PC-3 (cell line): ENCODE measurements at regions not wholly inside any gene's neighbourhood (a gene's known extent, or its start where the extent isn't known, plus 50 kb on each side); places are given as distances from the start of the nearest gene placed in this dataset.
"Not testable (repeated sequence)": the region's sequence is repeated elsewhere in the genome, so short reads cannot be mapped to it uniquely, and the experiment has no call there.

Experiments
- ATAC-seq: fragments of 200-7000 bp; cut with Tn5 transposase; 2 replicates; pipeline ENCODE4 v1.9.1; 2020; ENCODE audit warnings: mild to moderate bottlenecking, moderate library complexity
- BruUV-seq: library from RNA; stranded (reverse); fragments of 400-500 nt; replicated peaks from 2 replicates; lab custom pipeline; 2021; lab: Mats Ljungman, UMichigan
- CTCF ChIA-PET: fragments of 300-600 bp; sonication (Branson Sonifier 250); formaldehyde crosslinking; loops from one replicate; lab custom pipeline; 2022; ENCODE audit warnings: antibody characterized with exemption; lab: Charles Lee
- POLR2A ChIA-PET: fragments of 300-600 bp; sonication (Branson Sonifier 250); formaldehyde crosslinking; loops from one replicate; lab custom pipeline; 2022; ENCODE audit warnings: antibody characterized with exemption; ENCODE audit not compliant: unreplicated experiment; lab: Charles Lee
- DNase-seq: peaks from one replicate; pipeline ENCODE4 v3.0.0-alpha.2; 2015
- H2AFZ ChIP-seq: fragments of 300-600 bp; sonication (generic); 2 replicates; pipeline ENCODE4 v1.6.0; 2016; ENCODE audit warnings: antibody characterized with exemption, low read length
- H3F3A ChIP-seq: fragments of 300-600 bp; sonication (generic); one replicate; pipeline ENCODE4 v1.6.0; 2017; ENCODE audit warnings: antibody characterized with exemption, low read length, control low read depth, mild to moderate bottlenecking; ENCODE audit not compliant: unreplicated experiment
- H3K27ac ChIP-seq: fragments of 300-600 bp; sonication (generic); 2 replicates; pipeline ENCODE4 v1.5.1; 2016; ENCODE audit warnings: mild to moderate bottlenecking, low read length
- H3K27me3 ChIP-seq: fragments of 300-600 bp; sonication (generic); 2 replicates; pipeline ENCODE4 v1.6.1; 2016; ENCODE audit warnings: low read length, mixed read lengths
- H3K36me3 ChIP-seq: fragments of 300-600 bp; sonication (generic); 2 replicates; pipeline ENCODE4 v1.6.1; 2016; ENCODE audit warnings: low read depth, mixed run types, low read length, mixed read lengths
- H3K4me1 ChIP-seq: fragments of 300-600 bp; sonication (generic); 2 replicates; pipeline ENCODE4 v1.5.1; 2016; ENCODE audit warnings: low read length; ENCODE audit not compliant: insufficient read depth
- H3K4me2 ChIP-seq: fragments of 300-600 bp; sonication (generic); 2 replicates; pipeline ENCODE4 v1.6.0; 2016; ENCODE audit warnings: low read length
- H3K4me3 ChIP-seq: fragments of 300-600 bp; sonication (generic); 2 replicates; pipeline ENCODE4 v1.5.1; 2016; ENCODE audit warnings: mild to moderate bottlenecking, low read length, mixed read lengths
- H3K79me2 ChIP-seq: fragments of 300-600 bp; sonication (generic); 2 replicates; pipeline ENCODE4 v1.6.1; 2017; ENCODE audit warnings: low read length, mixed read lengths
- H3K9ac ChIP-seq: fragments of 300-600 bp; sonication (generic); 2 replicates; pipeline ENCODE4 v1.6.0; 2016; ENCODE audit warnings: mild to moderate bottlenecking, low read length
- H3K9me2 ChIP-seq: fragments of 300-600 bp; sonication (generic); replicated peaks from 2 replicates; pipeline ENCODE4 v1.6.1; 2016; ENCODE audit warnings: mixed run types, low read length, mixed read lengths
- H3K9me3 ChIP-seq: fragments of 300-600 bp; sonication (generic); 2 replicates; pipeline ENCODE4 v1.6.1; 2016; ENCODE audit warnings: low read length, mixed read lengths
- H4K20me1 ChIP-seq: fragments of 300-600 bp; sonication (generic); 2 replicates; pipeline ENCODE4 v1.6.1; 2016; ENCODE audit warnings: low read length, mixed read lengths
- EZH2 ChIP-seq: fragments of 300-600 bp; sonication (generic); IDR thresholded peaks from one replicate; pipeline ENCODE4 v1.6.1; 2017; ENCODE audit warnings: antibody characterized with exemption, mild to moderate bottlenecking, low read length; ENCODE audit not compliant: unreplicated experiment
- EZH2phosphoT487 ChIP-seq: fragments of 300-600 bp; sonication (generic); IDR thresholded peaks from 2 replicates; pipeline ENCODE4 v1.6.1; 2018; ENCODE audit warnings: mild to moderate bottlenecking, antibody characterized with exemption, low read length, borderline replicate concordance
- intact Hi-C: fragments of 100-400 bp; cut with micrococcal nuclease; formaldehyde crosslinking; loops from 2 replicates; pipeline ENCODE4 v1.9.0; 2023
- TF ChIP-seq, protein P1 (sequence below): fragments of 300-600 bp; sonication (generic); conservative IDR thresholded peaks from 2 replicates; pipeline ENCODE4 v1.5.1; 2017; ENCODE audit warnings: antibody characterized with exemption, low read depth, mild to moderate bottlenecking, low read length

DNA sequence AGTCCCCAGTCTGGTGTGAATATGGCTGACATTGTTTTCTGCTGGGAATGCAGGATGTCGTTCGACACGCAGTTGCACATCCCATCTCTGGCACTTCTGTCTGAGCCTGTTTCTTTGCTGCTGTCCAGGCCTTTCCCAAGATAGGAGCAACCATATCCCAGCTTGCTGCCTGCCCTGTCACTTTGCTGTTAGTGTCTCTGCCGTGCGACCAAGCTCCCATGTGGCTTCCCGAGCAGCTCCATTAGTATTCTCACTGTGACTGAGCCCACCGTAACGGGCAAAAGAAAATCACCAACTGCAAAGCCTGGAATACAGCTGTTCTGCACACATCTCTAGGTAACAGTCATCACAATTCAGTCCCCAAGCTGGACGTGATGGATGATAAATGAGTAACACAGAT lies 66.0 kb upstream of the CPSF6 start:
- Histone ChIP-seq H3F3A (no peaks in the 10 kb centered on the region), H3K4me3 (no peak overlapping the region), H3K79me2 (no peaks in the 10 kb centered on the region), H4K20me1 (no peaks in the 10 kb centered on the region), H3K27ac (no peak overlapping the region), H3K4me2 (no peak overlapping the region), H3K9me2 (no peaks in the 10 kb centered on the region), H2AFZ (no peak overlapping the region), H3K36me3 (no peaks in the 10 kb centered on the region), H3K9me3 (peaks cover 4% of the 10 kb centered on the region; the same call in 1 of the 2 replicates), H3K4me1 (no peaks in the 10 kb centered on the region), H3K27me3 (no peaks in the 10 kb centered on the region), H3K9ac (no peak overlapping the region)
- intact Hi-C loops, result no loop called here
- CTCF ChIA-PET, result no interaction called here
- TF ChIP-seq EZH2 (no peak), EZH2phosphoT487 (no peak)
- TF ChIP-seq, protein P1, sequence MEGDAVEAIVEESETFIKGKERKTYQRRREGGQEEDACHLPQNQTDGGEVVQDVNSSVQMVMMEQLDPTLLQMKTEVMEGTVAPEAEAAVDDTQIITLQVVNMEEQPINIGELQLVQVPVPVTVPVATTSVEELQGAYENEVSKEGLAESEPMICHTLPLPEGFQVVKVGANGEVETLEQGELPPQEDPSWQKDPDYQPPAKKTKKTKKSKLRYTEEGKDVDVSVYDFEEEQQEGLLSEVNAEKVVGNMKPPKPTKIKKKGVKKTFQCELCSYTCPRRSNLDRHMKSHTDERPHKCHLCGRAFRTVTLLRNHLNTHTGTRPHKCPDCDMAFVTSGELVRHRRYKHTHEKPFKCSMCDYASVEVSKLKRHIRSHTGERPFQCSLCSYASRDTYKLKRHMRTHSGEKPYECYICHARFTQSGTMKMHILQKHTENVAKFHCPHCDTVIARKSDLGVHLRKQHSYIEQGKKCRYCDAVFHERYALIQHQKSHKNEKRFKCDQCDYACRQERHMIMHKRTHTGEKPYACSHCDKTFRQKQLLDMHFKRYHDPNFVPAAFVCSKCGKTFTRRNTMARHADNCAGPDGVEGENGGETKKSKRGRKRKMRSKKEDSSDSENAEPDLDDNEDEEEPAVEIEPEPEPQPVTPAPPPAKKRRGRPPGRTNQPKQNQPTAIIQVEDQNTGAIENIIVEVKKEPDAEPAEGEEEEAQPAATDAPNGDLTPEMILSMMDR, result no peak
- BruUV-seq, result no TSS peak
- POLR2A ChIA-PET, result no interaction called here
- DNase-seq (no peak), ATAC-seq (no peak)

DNA sequence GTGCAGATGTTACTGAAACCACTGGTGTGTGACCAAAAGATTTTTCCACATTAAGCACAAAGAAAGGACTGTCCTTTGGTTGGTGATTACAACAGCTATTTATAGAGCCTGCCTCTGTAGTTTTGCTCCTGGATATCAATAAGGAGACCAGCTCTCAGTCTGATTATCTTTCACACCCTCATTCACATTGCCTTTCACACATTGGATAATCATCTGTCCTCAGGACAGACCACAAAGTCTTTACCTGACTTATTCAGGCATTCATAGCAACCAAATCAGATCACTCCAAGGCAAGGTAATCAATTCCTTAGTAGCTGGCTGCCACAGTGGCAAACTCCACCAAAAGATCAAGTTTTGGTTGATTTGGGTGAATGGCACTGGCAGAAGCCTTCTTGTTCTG lies 59.6 kb upstream of the CPSF6 start:
- Histone ChIP-seq H3K4me1 (no peaks in the 10 kb centered on the region), H3K27me3 (0 out of 2 replicates have a peak, but pooled peaks cover 10% of the 10 kb centered on the region), H3K27ac (no peak overlapping the region), H3K4me3 (no peak overlapping the region), H3K9me3 (peaks cover 4% of the 10 kb centered on the region; the same call in 1 of the 2 replicates), H2AFZ (no peak overlapping the region), H3K36me3 (no peaks in the 10 kb centered on the region), H3K79me2 (no peaks in the 10 kb centered on the region), H3K9me2 (no peaks in the 10 kb centered on the region), H4K20me1 (no peaks in the 10 kb centered on the region), H3F3A (no peaks in the 10 kb centered on the region), H3K9ac (no peak overlapping the region), H3K4me2 (no peak overlapping the region)
- BruUV-seq, result no TSS peak
- ChIA-PET POLR2A (no interaction called here), CTCF (no interaction called here)
- intact Hi-C loops, result no loop called here
- DNase-seq (no peak), ATAC-seq (no peak)
- TF ChIP-seq EZH2phosphoT487 (no peak), EZH2 (no peak)
- TF ChIP-seq, protein P1, result no peak

GRCh38 chr12:69187572-69187971 lies 51.8 kb upstream of the CPSF6 start:
- H3K27me3 ChIP-seq, H3F3A ChIP-seq, DNase-seq, ATAC-seq, POLR2A ChIA-PET, H3K4me1 ChIP-seq, BruUV-seq, H4K20me1 ChIP-seq, H3K36me3 ChIP-seq, H3K4me2 ChIP-seq, H2AFZ ChIP-seq, H3K4me3 ChIP-seq, H3K27ac ChIP-seq, H3K79me2 ChIP-seq, intact Hi-C loops, H3K9me2 ChIP-seq, CTCF ChIA-PET, H3K9ac ChIP-seq: not testable (repeated sequence)
- peaks cover 24% of the 10 kb centered on the region for H3K9me3 ChIP-seq
